ENCODE measurements at regions not wholly inside any gene's neighbourhood (a gene's known extent, or its start where the extent isn't known, plus 50 kb on each side); places are given as distances from the start of the nearest gene placed in this dataset.
"Not testable (repeated sequence)": the region's sequence is repeated elsewhere in the genome, so short reads cannot be mapped to it uniquely, and the experiment has no call there.

GRCh38 chr20:1800180-1800579, 95.0 kb upstream of the SIRPA start:
- Mint-ChIP-seq H3K27ac (ENCODE audit: low read depth, unreplicated experiment) (no peak overlapping the region), H3K9me3 (ENCODE audit: unreplicated experiment) (no peaks in the 10 kb centered on the region), H3K4me1 (ENCODE audit: insufficient read depth, unreplicated experiment) (peaks cover under 1% of the 10 kb centered on the region), H3K27me3 (ENCODE audit: insufficient read depth, unreplicated experiment) (no peaks in the 10 kb centered on the region), H3K4me3 (ENCODE audit: unreplicated experiment) (no peak overlapping the region), H3K36me3 (ENCODE audit: insufficient read depth, unreplicated experiment) (no peaks in the 10 kb centered on the region)
- no peak for DNase-seq (ENCODE audit: unreplicated experiment)
- BruUV-seq (replicated peaks): no TSS peak
- intact Hi-C loops (cut with micrococcal nuclease): loop anchor here (2.0 to 10.0 kb wide), 3 partner anchors 95 to 292 kb away; partner anchors contain the start of gene SIRPA
- CTCF ChIA-PET: interaction anchor here (0.5 to 1.8 kb wide), 12 partner anchors 9 to 878 kb away, joined by 3 to 14 read pairs (median 3); no protein-coding TSS in a partner anchor
- POLR2A ChIA-PET: interaction anchor here (0.9 kb wide), 2 partner anchors 10 to 23 kb away, joined by 3 to 4 read pairs; no protein-coding TSS in a partner anchor
- no peak for TF ChIP-seq CTCF (IDR thresholded peaks at IDR 0.05; ENCODE audit: unreplicated experiment)

- ChIA-PET POLR2A (interaction anchor here (0.9 kb wide), 2 partner anchors 11 to 23 kb away, joined by 3 to 4 read pairs; no protein-coding TSS in a partner anchor), CTCF (interaction anchor here (0.5 to 1.8 kb wide), 12 partner anchors 9 to 334 kb away, joined by 3 to 14 read pairs (median 3); no protein-coding TSS in a partner anchor)
- H3K27ac Mint-ChIP-seq (ENCODE audit: low read depth, unreplicated experiment); BruUV-seq (replicated peaks); H3K4me1 Mint-ChIP-seq (ENCODE audit: insufficient read depth, unreplicated experiment); H3K27me3 Mint-ChIP-seq (ENCODE audit: insufficient read depth, unreplicated experiment); DNase-seq (ENCODE audit: unreplicated experiment); H3K4me3 Mint-ChIP-seq (ENCODE audit: unreplicated experiment); H3K36me3 Mint-ChIP-seq (ENCODE audit: insufficient read depth, unreplicated experiment); H3K9me3 Mint-ChIP-seq (ENCODE audit: unreplicated experiment): not testable (repeated sequence)
- intact Hi-C loops (cut with micrococcal nuclease): loop anchor here (2.0 to 10.0 kb wide), 3 partner anchors 95 to 293 kb away; partner anchors contain the start of gene SIRPA
These were observed 95.5 kb upstream of the SIRPA start for GRCh38 chr20:1799746-1800145.

GRCh38 chr20:1798982-1799381, 96.2 kb upstream of the SIRPA start:
- ChIA-PET POLR2A (interaction anchor here (1.6 to 1.7 kb wide), 2 partner anchors 10 to 14 kb away, joined by 4 to 5 read pairs; no protein-coding TSS in a partner anchor), CTCF (interaction anchor here (0.8 to 2.6 kb wide), 4 partner anchors 11 to 35 kb away, joined by 3 to 15 read pairs (median 4); no protein-coding TSS in a partner anchor)
- no peaks in the 10 kb centered on the region for H3K36me3 Mint-ChIP-seq (ENCODE audit: insufficient read depth, unreplicated experiment)
- no peaks in the 10 kb centered on the region for H3K4me1 Mint-ChIP-seq (ENCODE audit: insufficient read depth, unreplicated experiment)
- intact Hi-C loops (cut with micrococcal nuclease): no loop called here
- no peaks in the 10 kb centered on the region for H3K9me3 Mint-ChIP-seq (ENCODE audit: unreplicated experiment)
- no peak overlapping the region for H3K27ac Mint-ChIP-seq (ENCODE audit: low read depth, unreplicated experiment)
- no peak for DNase-seq (ENCODE audit: unreplicated experiment)
- no TSS peak for BruUV-seq (replicated peaks)
- H3K27me3 Mint-ChIP-seq (ENCODE audit: insufficient read depth, unreplicated experiment): no peaks in the 10 kb centered on the region
- H3K4me3 Mint-ChIP-seq (ENCODE audit: unreplicated experiment): no peak overlapping the region
- no peak for TF ChIP-seq CTCF (IDR thresholded peaks at IDR 0.05; ENCODE audit: unreplicated experiment)

GRCh38 chr20:1793821-1794220, 101.4 kb upstream of the SIRPA start:
- Mint-ChIP-seq H3K36me3 (ENCODE audit: insufficient read depth, unreplicated experiment) (no peaks in the 10 kb centered on the region), H3K27me3 (ENCODE audit: insufficient read depth, unreplicated experiment) (no peaks in the 10 kb centered on the region), H3K9me3 (ENCODE audit: unreplicated experiment) (no peaks in the 10 kb centered on the region), H3K4me1 (ENCODE audit: insufficient read depth, unreplicated experiment) (peaks cover 6% of the 10 kb centered on the region), H3K27ac (ENCODE audit: low read depth, unreplicated experiment) (no peak overlapping the region), H3K4me3 (ENCODE audit: unreplicated experiment) (no peak overlapping the region)
- no peak for TF ChIP-seq CTCF (IDR thresholded peaks at IDR 0.05; ENCODE audit: unreplicated experiment)
- BruUV-seq (replicated peaks): no TSS peak
- CTCF ChIA-PET: interaction anchor here (4.0 kb wide), 1 partner anchor 17 kb away, joined by 37 read pairs; no protein-coding TSS in a partner anchor
- POLR2A ChIA-PET: interaction anchor here (0.6 to 2.0 kb wide), 5 partner anchors 17 to 619 kb away, joined by 3 to 7 read pairs (median 3); no protein-coding TSS in a partner anchor
- DNase-seq (ENCODE audit: unreplicated experiment): no peak
- intact Hi-C loops (cut with micrococcal nuclease): no loop called here

Data from MCF 10A (cell line).